Right atrium auricular region (tissue), 2 donors: ENCODE measurements at regions not wholly inside any gene's neighbourhood (a gene's known extent, or its start where the extent isn't known, plus 50 kb on each side); places are given as distances from the start of the nearest gene placed in this dataset.

ENCODE experiments used
- DNase-seq: peaks from one replicate; pipeline ENCODE4 v3.0.0-alpha.2; 2019; ENCODE audit warnings: low spot score
- H3K27ac ChIP-seq, 2 donors: fragments of 200-600 bp; sonication (generic); 1 replicate in 1 of 2; 2 replicates in 1 of 2; pipeline ENCODE4 v1.5.1; 2016 to 2019
- H3K27me3 ChIP-seq, 2 donors: fragments of 200-600 bp; sonication (generic); one replicate each; pipeline versions ENCODE4 v1.5.1 to v1.6.0; 2017 to 2019
- H3K36me3 ChIP-seq: fragments of 200-600 bp; sonication (generic); one replicate; pipeline ENCODE4 v1.5.1; 2016
- H3K4me1 ChIP-seq, 2 donors: fragments of 200-600 bp; sonication (generic); one replicate each; pipeline versions ENCODE4 v1.5.1 to v1.6.0; 2017 to 2019
- H3K4me3 ChIP-seq, 2 donors: fragments of 200-600 bp; sonication (generic); 1 replicate in 1 of 2; 2 replicates in 1 of 2; pipeline ENCODE4 v1.5.1; 2017 to 2019; ENCODE audit warnings: mild to moderate bottlenecking in 1 of 2, moderate library complexity in 1 of 2
- H3K9me3 ChIP-seq, 2 donors: fragments of 200-600 bp; sonication (generic); one replicate each; pipeline ENCODE4 v1.5.1; 2019
- TF ChIP-seq, protein P1 (sequence below), 2 donors: fragments of 200-600 bp; sonication (generic); IDR thresholded peaks; one replicate each; pipeline ENCODE4 v1.5.1; 2019; ENCODE audit warnings: antibody characterized with exemption in 2 of 2

DNA sequence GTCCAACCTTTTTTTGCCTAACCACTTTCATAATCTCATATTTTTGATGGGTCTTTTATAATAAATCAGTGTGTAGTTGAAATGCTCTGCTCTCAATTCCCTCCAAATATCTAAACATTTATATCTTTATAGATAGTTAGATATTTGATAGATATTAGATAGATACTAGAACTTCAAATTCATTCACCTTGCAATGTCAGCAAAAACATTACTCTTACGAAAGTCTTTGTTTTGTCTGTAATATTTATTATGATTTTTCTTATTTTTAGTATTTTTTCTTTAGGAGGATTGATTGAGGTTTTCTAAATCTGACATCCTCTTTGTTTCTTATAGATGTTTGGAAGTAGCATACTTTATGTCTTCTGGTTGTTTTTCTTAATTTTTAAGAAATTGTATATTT lies 2563.6 kb downstream of the PCDH7 start:
- H3K9me3 ChIP-seq, result no peaks in the 10 kb centered on the region
- no peaks in the 10 kb centered on the region for H3K27me3 ChIP-seq
- TF ChIP-seq, protein P1, sequence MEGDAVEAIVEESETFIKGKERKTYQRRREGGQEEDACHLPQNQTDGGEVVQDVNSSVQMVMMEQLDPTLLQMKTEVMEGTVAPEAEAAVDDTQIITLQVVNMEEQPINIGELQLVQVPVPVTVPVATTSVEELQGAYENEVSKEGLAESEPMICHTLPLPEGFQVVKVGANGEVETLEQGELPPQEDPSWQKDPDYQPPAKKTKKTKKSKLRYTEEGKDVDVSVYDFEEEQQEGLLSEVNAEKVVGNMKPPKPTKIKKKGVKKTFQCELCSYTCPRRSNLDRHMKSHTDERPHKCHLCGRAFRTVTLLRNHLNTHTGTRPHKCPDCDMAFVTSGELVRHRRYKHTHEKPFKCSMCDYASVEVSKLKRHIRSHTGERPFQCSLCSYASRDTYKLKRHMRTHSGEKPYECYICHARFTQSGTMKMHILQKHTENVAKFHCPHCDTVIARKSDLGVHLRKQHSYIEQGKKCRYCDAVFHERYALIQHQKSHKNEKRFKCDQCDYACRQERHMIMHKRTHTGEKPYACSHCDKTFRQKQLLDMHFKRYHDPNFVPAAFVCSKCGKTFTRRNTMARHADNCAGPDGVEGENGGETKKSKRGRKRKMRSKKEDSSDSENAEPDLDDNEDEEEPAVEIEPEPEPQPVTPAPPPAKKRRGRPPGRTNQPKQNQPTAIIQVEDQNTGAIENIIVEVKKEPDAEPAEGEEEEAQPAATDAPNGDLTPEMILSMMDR (IDR thresholded peaks at IDR 0.05), result no peak
- no peak overlapping the region for H3K4me3 ChIP-seq
- no peaks in the 10 kb centered on the region for H3K36me3 ChIP-seq
- no peak for DNase-seq
- no peaks in the 10 kb centered on the region for H3K4me1 ChIP-seq
- no peak overlapping the region for H3K27ac ChIP-seq

DNA sequence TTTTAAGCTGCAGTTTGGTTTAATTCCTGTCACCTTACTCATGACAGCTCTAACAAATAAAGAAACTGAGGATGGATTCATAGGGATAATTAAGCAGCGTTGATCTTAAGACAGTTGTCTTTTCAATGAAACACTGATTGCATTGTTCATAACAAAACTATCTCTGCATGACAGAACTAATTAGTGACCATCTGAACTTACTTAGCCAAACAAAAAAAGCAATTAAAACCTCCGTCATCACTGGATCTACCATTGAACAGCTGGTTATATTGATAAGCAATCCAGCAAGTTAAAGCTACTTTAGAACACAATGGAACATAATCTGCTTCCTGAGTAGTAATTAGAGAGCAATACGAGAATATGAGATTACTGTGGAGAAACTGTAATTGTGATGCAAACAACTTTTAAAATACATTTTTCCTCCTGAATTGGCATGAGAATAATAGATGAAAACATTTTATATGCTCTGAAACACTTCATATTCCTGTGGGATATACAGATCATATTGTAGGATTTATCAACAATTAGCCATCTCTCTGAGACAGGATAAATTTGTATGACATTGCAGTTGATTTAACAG lies 2576.8 kb downstream of the PCDH7 start:
- DNase-seq, result no peak
- TF ChIP-seq, protein P1 (IDR thresholded peaks at IDR 0.05), result no peak
- H3K27me3 ChIP-seq, result no peaks in the 10 kb centered on the region
- no peaks in the 10 kb centered on the region for H3K4me1 ChIP-seq
- H3K27ac ChIP-seq, result no peak overlapping the region
- no peaks in the 10 kb centered on the region for H3K36me3 ChIP-seq
- H3K9me3 ChIP-seq, result no peaks in the 10 kb centered on the region
- H3K4me3 ChIP-seq, result no peak overlapping the region

DNA sequence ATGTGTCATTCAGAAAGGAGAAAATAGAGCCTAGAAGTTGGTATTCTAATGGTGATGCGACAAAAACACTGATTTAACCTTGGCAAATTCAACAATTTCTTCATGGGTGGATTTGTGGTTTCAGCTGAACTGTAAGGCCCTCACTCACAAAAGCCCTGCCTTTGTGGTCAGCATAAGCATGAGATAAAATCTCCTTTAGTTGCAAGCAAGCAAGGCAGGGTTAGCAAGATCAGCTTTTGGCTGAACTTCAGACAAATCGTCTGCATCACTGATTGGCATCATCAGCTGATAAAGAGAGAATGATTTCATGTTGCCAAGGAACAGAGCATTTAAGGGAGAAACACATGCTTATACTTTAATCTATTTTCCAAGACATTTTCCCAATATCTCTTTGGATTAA lies 2582.2 kb downstream of the PCDH7 start:
- Histone ChIP-seq H3K4me1 (no peaks in the 10 kb centered on the region), H3K36me3 (no peaks in the 10 kb centered on the region), H3K4me3 (no peak overlapping the region), H3K9me3 (peaks cover 0 to 4% of the 10 kb centered on the region in 2 donors), H3K27me3 (no peaks in the 10 kb centered on the region), H3K27ac (no peak overlapping the region)
- DNase-seq, result no peak
- TF ChIP-seq, protein P1 (IDR thresholded peaks at IDR 0.05), result no peak

DNA sequence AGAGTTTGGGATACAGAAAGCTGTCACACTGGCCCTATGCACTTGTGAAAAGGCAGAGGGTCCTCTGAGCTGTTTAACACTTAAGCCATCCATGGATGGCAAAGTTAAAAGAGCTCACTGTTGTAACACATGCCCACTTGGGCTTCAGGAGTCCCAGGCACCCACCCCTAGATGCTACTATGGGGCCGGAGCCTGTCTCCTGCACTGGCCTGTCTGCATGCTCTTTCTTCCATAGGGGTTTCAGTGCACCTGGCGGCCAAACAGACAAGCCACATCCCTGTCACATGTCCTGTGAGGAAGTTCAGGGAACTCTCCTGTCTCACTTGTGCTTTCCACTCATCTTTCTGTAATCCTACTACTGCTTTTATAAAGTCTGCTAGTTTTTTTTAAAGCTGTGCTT lies 2586.0 kb downstream of the PCDH7 start:
- H3K27ac ChIP-seq, result no peak overlapping the region
- TF ChIP-seq, protein P1 (IDR thresholded peaks at IDR 0.05), result no peak
- H3K27me3 ChIP-seq, result no peaks in the 10 kb centered on the region
- no peak overlapping the region for H3K4me3 ChIP-seq
- peaks cover 0 to 4% of the 10 kb centered on the region in 2 donors for H3K9me3 ChIP-seq
- DNase-seq, result no peak
- H3K36me3 ChIP-seq, result no peaks in the 10 kb centered on the region
- no peaks in the 10 kb centered on the region for H3K4me1 ChIP-seq

DNA sequence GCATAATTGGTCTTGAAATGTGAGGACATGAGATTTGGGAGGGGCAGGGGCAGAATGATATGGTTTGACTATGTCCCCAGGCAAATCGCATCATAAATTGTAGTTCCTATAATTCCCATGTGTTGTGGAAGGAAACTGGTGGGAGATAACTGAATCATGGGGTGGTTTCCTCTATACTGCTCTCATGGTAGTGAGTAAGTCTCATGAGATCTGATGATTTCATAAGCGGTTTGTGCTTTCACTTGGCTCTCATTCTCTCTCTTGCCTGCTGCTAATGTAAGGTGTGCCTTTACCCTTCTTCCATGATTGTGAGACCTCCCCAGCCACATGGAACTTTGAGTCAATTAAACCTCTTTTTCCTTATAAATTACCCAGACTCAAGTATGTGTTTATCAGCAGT lies 2595.9 kb downstream of the PCDH7 start:
- H3K27me3 ChIP-seq, result no peaks in the 10 kb centered on the region
- DNase-seq, result no peak
- no peaks in the 10 kb centered on the region for H3K9me3 ChIP-seq
- H3K27ac ChIP-seq, result no peak overlapping the region
- no peaks in the 10 kb centered on the region for H3K36me3 ChIP-seq
- H3K4me1 ChIP-seq, result no peaks in the 10 kb centered on the region
- H3K4me3 ChIP-seq, result no peak overlapping the region
- TF ChIP-seq, protein P1 (IDR thresholded peaks at IDR 0.05), result no peak

DNA sequence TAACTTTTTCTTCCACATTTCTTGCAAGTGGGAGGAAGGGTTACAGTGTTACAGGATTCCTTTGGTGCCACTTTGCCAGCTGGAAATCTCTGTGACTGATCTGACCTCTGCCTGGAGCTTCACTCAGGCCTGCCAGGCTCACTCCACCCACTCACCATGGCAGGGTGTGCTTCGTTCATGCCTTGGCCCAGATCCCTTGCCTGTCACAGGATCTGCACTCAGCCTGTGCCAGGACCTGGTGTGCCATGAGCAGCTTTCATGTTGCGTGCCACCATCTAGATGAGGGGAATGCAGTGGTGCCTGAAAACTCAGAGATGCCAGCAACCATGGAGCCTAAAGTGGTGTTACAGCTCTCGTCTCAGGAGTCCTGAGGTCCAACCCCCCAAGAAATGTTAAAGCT lies 2596.4 kb downstream of the PCDH7 start:
- Histone ChIP-seq H3K4me1 (no peaks in the 10 kb centered on the region), H3K27me3 (no peaks in the 10 kb centered on the region)

More for the DNA sequence above, 2596.4 kb downstream of the PCDH7 start:
- no peak overlapping the region for H3K27ac ChIP-seq
- no peaks in the 10 kb centered on the region for H3K9me3 ChIP-seq
- no peaks in the 10 kb centered on the region for H3K36me3 ChIP-seq
- DNase-seq, result no peak
- no peak overlapping the region for H3K4me3 ChIP-seq
- TF ChIP-seq, protein P1 (IDR thresholded peaks at IDR 0.05), result no peak
